Effector memory CD4-positive, alpha-beta T cell (primary cell): ENCODE measurements at regions not wholly inside any gene's neighbourhood (a gene's known extent, or its start where the extent isn't known, plus 50 kb on each side); places are given as distances from the start of the nearest gene placed in this dataset.
"Not testable (repeated sequence)": the region's sequence is repeated elsewhere in the genome, so short reads cannot be mapped to it uniquely, and the experiment has no call there.

Source experiments
- DNase-seq, 3 donors: peaks; one replicate each; pipeline ENCODE4 v3.0.0-alpha.2; 2020
- H3K27ac ChIP-seq: 2 replicates; pipeline ENCODE4 v1.7.0; 2013; ENCODE audit warnings: mild to moderate bottlenecking, low read length, moderate library complexity; ENCODE audit not compliant: insufficient read depth, poor library complexity, severe bottlenecking
- H3K27me3 ChIP-seq: replicated peaks from 2 replicates; pipeline ENCODE4 v1.7.0; 2013; ENCODE audit warnings: mild to moderate bottlenecking, low read length; ENCODE audit not compliant: insufficient read depth, control insufficient read depth, poor library complexity, severe bottlenecking
- H3K36me3 ChIP-seq: 2 replicates; pipeline ENCODE4 v1.7.0; 2013; ENCODE audit warnings: mild to moderate bottlenecking, low read length, moderate library complexity; ENCODE audit not compliant: control insufficient read depth, insufficient read depth
- H3K4me1 ChIP-seq: 2 replicates; pipeline ENCODE4 v1.7.0; 2013; ENCODE audit warnings: low read length, mild to moderate bottlenecking; ENCODE audit not compliant: control insufficient read depth, insufficient read depth, poor library complexity, severe bottlenecking
- H3K4me3 ChIP-seq: 2 replicates; pipeline ENCODE4 v1.7.0; 2013; ENCODE audit warnings: low read length, low read depth, mild to moderate bottlenecking; ENCODE audit not compliant: insufficient read depth, poor library complexity, severe bottlenecking
- H3K9me3 ChIP-seq: 2 replicates; pipeline ENCODE4 v1.7.0; 2013; ENCODE audit warnings: mild to moderate bottlenecking, low read length, moderate library complexity; ENCODE audit not compliant: control insufficient read depth

- Histone ChIP-seq H3K36me3 (no peaks in the 10 kb centered on the region), H3K27ac (no peak overlapping the region), H3K27me3 (no peaks in the 10 kb centered on the region), H3K9me3 (no peaks in the 10 kb centered on the region), H3K4me1 (peaks cover 14% of the 10 kb centered on the region), H3K4me3 (no peak overlapping the region)
- DNase-seq, result no peak
Observed at GRCh38 chr3:18562364-18563154, 137.4 kb upstream of the SATB1 start.

- no peaks in the 10 kb centered on the region for H3K9me3 ChIP-seq
- H3K36me3 ChIP-seq, result no peaks in the 10 kb centered on the region
- H3K4me3 ChIP-seq, result no peak overlapping the region
- no peaks in the 10 kb centered on the region for H3K27me3 ChIP-seq
- peaks cover 8% of the 10 kb centered on the region for H3K4me1 ChIP-seq
- DNase-seq, result peak in 1 of 3 donors; percentile 11
- no peak overlapping the region for H3K27ac ChIP-seq
Observed at GRCh38 chr3:18559331-18559842, 134.2 kb upstream of the SATB1 start.

DNA sequence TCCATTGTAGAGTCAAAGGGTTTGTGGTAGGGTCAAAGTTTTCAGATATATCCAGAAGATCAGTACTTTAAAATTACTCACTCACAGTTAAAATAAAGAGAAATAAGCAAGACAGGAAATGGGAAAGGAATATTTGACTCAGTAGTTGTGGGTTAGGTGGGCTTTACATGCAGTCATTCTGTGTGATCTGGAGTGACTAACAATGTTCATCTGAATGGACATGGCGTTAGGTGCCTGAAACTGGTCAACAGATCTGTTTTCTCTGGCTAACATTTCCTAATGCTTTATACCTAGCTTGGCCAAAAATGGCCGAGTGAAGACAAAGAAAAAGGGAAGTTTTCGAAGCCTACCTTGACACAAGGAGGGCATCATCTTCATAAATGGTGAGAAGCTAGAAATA is 133.4 kb upstream of the SATB1 start:
- H3K27ac ChIP-seq, result no peak overlapping the region
- no peak overlapping the region for H3K4me3 ChIP-seq
- H3K36me3 ChIP-seq, result no peaks in the 10 kb centered on the region
- no peaks in the 10 kb centered on the region for H3K27me3 ChIP-seq
- H3K9me3 ChIP-seq, result no peaks in the 10 kb centered on the region
- no peak for DNase-seq
- H3K4me1 ChIP-seq, result peaks cover 8% of the 10 kb centered on the region

DNA sequence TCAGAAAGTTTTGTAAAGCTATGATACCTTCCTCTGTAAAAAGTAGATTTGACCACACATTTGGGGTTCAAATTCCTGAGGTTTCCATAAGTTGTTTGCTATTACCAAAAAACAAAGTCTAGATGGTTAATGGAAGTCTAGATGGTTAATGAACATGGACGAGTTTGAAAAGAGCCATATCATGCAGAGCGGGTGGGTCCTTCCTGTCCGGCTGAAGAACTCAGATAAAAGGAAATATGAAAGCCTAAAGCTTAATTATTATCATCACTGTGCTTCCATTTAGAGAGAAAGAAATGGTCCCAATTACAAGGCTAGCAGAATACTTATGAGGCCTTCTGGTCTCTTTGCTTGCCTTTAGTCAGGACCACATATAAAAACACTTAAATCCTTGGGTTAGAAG is 132.1 kb upstream of the SATB1 start:
- Histone ChIP-seq H3K4me3 (no peak overlapping the region), H3K27me3 (no peaks in the 10 kb centered on the region), H3K27ac (no peak overlapping the region), H3K9me3 (no peaks in the 10 kb centered on the region), H3K36me3 (no peaks in the 10 kb centered on the region), H3K4me1 (peaks cover 8% of the 10 kb centered on the region)
- DNase-seq, result no peak

- Histone ChIP-seq H3K4me1 (peaks cover 8% of the 10 kb centered on the region), H3K36me3 (no peaks in the 10 kb centered on the region), H3K4me3 (no peak overlapping the region), H3K9me3 (no peaks in the 10 kb centered on the region), H3K27ac (no peak overlapping the region), H3K27me3 (no peaks in the 10 kb centered on the region)
- DNase-seq, result peak; percentile 4 to 30 (median 5)
Observed at GRCh38 chr3:18556503-18557135, 131.5 kb upstream of the SATB1 start.

DNA sequence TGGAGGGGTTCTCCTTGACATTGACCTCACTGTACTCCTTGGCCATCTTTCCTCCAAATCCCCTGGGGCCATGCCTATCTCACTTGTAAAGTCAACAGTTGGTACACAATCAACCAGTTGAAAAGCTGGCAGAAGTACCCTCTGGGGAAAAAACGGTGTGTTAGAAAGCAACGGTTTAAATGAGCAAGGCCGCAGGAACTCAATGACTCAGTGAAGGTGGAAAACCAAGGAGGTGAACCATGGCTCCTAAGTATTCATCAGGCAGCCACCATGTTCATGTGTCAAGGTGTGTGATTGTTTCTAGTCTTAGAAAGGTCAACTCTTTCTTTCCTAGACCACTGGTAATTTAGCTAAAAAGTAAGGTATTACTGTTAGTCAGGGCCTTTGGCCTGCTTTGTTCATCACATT is 130.9 kb upstream of the SATB1 start:
- H3K9me3 ChIP-seq, result no peaks in the 10 kb centered on the region
- no peak for DNase-seq
- no peak overlapping the region for H3K4me3 ChIP-seq

GRCh38 chr3:18552579-18553105 is 127.5 kb upstream of the SATB1 start:
- not testable (repeated sequence) for H3K27ac ChIP-seq, H3K36me3 ChIP-seq, DNase-seq, H3K4me1 ChIP-seq, H3K4me3 ChIP-seq, H3K27me3 ChIP-seq, H3K9me3 ChIP-seq

More for the DNA sequence above, 130.9 kb upstream of the SATB1 start:
- peaks cover 8% of the 10 kb centered on the region for H3K4me1 ChIP-seq
- H3K27me3 ChIP-seq, result no peaks in the 10 kb centered on the region
- H3K27ac ChIP-seq, result no peak overlapping the region
- H3K36me3 ChIP-seq, result no peaks in the 10 kb centered on the region

DNA sequence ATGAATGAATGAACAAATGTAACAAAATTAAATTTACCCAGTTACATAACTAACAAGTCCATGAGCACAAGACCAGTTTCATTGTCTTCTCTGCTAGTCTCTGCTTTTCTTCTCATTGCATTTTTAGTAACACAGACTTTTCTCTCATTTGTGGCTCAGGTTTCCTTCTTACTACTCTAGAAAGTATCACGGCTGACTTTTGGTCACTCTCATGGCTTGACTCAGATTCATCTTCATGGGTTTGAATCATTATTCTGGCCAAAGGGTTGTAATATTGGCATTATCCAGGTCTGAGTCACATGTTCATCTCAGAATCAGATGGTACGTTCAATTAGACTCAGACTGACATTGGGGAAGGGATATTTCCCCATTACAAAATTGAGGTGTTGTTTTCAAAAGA is 121.5 kb upstream of the SATB1 start:
- no peaks in the 10 kb centered on the region for H3K9me3 ChIP-seq
- no peak for DNase-seq
- H3K4me3 ChIP-seq, result no peak overlapping the region
- no peaks in the 10 kb centered on the region for H3K4me1 ChIP-seq
- H3K27me3 ChIP-seq, result no peaks in the 10 kb centered on the region
- H3K27ac ChIP-seq, result no peak overlapping the region
- H3K36me3 ChIP-seq, result no peaks in the 10 kb centered on the region

DNA sequence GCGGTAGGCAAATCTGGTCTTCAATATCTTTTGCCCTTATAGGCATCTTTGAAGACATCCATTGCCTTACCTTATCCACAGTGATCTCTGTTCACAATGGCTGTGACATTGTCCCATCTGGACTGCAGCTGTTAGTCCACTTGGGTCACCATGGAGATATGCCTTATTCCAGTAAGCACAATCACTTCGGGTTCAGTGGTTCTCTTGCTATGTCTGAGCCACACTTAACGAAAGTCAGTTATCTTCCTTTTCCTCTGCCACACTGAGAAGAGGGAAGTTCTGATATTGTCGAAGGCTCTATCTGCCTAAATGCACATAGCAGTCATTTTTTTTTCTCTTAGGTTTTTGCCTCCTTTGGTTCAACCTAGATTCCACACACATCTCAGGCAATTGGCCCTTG is 119.0 kb upstream of the SATB1 start:
- no peak for DNase-seq
- H3K9me3 ChIP-seq, result no peaks in the 10 kb centered on the region
- no peaks in the 10 kb centered on the region for H3K36me3 ChIP-seq
- H3K4me1 ChIP-seq, result no peaks in the 10 kb centered on the region
- no peak overlapping the region for H3K4me3 ChIP-seq
- no peaks in the 10 kb centered on the region for H3K27me3 ChIP-seq
- no peak overlapping the region for H3K27ac ChIP-seq
